ENCODE measurements at regions not wholly inside any gene's neighbourhood (a gene's known extent, or its start where the extent isn't known, plus 50 kb on each side); places are given as distances from the start of the nearest gene placed in this dataset.

DNA sequence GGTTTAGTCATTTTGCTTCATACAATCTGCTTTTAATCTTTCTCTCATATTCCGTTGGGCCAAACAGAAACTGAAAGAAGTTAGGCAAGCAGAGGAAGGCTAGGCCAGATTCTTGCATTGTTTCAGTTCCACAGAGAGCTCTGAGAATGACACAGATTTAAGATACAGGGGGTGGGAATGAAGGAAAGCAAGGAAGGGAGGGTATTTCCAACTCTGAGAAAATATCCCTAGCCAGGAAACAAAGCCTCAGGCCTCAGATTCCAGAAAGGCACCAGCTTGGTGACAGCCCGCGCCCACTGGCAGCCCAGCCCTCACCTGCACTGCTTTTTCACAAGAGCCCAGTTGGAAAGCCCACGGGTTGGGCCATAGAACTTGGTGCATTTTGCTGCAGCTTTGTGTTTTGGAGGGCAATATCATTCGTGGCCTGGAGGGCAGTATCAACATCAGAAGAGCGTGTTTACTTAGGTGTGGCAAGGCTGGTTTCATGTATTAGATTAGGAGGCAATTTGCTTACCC is 63.5 kb downstream of the ENC1 start:
- DNase-seq: peak; percentile 44

DNA sequence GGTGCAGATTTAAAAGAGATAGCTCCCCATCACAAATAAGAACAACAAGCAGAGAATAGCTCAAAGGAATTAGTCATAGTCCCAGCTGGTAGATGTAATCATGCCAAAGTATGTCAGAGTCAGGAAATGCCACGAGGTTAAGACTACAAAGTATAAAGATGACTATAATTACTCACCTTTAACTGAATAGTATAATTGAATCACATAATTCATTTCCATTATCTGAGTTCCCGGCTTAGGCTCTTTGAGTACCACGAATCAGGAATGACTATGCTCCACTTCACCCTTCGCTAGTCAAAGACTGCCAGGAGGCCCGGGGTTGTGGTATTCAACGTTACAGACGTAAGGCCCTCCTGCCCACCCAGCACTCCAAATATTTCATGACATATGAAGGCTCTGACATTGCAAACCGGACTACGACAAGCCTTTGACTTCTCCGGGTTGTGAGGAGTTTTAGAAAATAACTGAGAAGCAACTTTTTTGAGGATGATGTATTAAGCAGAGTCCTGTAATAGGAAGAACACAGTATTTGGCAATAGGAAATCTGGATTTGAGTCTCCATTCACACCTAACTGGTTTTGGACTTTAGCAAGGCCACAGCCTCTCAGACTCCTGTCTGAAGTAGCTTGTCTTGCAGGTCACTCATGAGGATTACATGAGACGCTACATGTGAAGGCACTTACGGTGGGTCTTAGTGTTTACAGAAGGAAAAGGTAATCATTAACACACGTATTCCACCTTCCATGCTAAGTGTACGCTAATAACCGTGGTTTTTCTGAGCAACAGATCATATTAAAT is 64.6 kb downstream of the ENC1 start:
- peak; percentile 49 for DNase-seq

DNA sequence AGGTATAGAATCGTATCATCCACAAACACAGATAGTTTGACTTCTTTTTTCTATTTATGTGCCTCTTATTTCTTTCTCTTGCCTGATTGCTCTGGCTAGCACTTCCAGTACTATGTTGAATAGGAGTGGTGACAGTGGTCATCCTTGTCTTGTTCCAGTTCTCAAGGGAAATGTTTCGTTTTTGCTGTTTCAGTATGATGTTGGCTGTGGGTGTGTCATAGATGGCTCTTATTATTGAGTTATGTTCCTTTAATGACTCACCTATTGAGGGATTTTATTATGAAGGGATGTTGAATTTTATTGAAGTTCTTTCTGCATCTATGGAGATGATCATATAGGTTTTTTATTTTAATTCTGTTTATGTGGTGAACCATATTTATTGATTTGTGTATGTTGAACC is 70.3 kb downstream of the ENC1 start:
- DNase-seq: no peak

DNA sequence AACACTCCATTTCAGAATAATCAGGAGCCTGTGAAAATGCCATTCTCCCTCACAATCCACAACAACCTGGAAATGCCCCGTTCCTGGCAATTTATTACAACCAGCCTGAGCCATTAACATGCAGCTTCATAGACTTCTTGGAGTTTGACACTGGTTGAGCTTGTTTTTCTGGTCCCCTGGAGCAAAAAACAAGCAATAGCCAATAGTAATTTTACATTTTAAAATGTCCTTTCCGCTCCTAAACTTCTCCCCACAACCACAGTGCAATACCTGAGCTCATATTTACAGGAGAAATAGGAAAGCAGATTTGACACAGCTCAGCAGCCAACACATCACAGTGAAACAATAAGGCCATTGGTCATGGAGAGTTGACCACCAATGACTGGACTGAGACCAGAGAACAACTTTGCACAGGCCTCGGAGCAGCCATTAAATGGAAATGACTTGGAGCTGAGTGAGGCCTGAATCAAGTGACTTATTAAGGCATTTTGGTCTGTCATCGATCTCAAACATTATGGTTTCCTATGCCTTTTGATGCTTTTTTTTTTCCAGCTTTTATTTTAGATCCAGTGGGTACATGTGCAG is 73.0 kb downstream of the ENC1 start:
- DNase-seq: no peak

DNA sequence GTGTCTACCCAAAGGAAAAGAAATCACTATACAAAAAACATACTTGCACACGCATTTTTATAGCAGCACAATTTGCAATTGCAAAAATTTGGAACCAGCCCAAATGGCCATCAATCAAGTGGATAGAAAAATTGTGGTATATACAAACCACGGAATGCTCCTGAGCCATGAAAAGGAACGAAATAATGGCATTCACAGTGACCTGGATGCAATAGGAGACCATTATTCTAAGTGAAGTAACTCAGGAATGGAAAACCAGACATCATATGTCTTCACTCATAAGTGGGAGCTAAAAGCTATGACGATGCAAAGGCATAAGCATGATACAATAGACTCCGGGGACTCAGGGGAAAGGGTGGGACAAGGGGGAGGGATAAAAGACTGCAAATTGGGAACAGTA is 78.4 kb downstream of the ENC1 start:
- no peak for DNase-seq

DNA sequence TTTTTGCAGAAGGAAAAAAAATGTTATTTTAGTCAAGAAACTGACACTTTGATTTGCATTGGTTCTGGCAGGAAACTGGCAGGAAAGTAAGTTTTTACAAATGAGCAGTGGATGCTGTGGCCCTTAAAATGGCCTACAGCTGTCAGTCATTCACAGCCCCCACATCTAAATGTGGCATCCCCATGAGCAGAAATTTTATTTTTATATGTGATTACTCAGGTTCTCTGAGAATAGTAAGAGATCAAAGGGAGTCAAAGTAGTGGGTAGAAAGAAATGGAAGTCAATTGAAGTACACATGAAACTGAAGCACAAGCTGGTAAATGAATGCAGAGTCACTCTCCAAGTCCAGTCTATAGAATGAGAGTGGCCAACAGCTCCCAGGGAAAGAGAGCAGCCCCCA is 80.3 kb downstream of the ENC1 start:
- no peak for DNase-seq

DNA sequence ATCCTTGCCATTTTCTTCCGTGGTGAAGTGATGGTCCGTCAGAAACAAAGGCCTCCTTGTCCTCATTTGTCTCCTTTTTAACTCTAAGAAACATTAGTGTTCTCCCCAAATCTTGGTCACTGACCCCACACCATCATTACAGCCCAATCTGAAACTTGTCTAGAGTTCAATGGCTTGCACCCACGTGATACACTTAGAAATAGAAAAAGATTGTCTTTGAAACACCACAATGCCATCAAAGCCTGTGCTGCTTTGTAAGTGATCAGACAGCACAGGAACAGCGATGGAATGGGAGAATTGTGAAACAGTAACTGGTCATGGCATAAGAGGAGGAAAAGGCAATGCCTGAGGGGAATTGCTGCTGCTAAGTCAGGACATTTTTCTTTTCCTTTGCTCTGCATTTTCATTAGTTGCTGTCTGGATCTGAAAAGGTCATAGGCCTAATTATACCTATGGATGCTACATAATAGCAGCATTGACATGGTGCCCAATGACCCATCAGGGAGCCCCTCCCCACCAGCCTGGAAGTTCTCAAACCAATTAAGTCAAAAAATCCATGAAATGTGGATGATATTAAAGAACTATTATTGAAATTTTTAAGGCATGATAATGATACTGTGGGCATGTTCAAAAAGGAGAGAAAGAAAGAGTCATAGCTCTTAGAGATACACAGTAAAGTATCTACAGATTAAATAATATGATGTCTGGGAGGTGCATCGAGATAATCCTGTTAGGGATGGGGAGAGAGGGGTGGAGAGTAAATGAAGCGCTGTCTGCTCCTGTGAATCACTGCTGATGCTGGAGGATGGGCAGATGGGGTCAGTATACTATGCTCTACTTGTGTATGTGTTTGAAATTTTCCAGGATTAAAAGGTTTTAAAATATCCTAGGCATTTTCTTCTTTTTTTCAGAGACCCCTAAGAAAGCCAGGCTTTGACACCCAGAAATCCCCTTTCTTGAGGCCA is 83.6 kb downstream of the ENC1 start:
- DNase-seq: no peak

DNA sequence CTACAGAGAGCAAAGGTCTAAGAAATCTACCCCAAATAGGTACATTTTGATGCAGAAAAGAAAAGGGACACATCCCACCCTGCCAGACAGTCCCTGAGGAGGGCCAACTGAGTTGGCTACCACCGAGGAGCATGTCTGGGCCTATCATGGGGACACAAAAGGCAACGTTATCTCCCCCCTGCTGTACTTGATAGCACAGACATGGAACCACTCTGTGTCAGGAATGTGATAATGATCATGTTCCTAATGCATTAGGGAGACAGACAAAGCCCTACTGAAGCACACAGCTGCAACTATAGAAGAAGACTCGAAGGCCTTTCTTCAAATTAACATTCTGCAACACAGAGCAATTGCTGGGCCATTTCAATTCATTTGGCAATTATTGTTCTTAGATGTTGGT is 84.5 kb downstream of the ENC1 start:
- no peak for DNase-seq

DNA sequence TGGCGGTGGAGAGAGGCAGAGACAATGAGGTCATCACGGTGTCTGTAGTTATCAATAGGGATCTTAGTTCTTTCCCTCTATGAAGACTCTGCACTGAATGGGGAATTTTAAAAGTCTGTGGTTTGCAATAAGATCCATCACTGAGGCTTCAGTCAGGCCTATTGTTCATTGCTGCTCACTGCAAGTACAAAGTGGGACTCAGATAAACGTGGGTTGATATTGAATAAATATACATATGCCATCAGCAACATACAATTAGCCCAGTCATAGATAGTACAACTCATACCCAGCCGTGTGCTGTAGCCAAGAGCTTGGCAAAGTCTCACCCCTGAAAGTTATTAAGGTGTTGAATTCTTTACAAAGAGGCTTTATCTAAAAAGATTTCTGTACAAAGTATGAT is 88.4 kb downstream of the ENC1 start:
- no peak for DNase-seq

DNA sequence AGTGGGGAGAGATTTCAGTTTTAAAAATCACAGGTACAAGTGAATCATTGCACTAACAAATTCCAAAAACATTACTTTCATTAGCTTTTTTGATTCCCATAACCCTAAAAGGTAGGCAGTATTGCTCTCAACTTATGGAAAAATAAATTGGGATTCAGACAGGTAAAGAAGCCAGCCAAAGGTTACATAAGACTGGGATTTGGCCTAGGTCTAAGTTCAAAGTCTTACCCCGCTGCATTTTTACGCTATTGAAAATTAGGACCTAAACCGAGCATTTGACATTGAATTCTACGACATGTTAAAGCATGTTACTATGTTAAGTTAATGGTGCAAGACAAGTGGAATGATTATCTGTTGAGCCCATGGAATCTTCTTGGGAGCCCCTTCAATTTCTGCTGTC is 89.6 kb downstream of the ENC1 start:
- no peak for DNase-seq

DNA sequence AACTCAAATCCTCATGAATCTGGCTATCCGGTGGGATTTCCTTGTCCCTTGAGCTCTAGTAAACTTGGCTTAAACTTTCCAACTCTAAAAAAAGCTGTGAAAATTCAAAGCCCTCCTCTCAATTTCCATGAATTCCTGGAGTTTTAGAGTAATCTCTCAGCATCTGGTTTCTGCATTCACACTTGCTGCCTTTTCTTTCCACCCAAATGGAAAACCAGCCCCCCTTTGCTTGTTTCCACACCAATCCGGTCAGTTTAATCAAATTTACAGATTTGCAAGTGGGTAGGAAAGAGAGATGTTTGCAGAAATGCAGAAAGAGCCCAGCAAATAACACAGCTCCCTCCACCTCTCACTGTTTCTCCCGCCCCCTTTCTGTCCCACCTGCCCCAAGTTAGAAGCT is 91.1 kb downstream of the ENC1 start:
- DNase-seq: no peak

DNA sequence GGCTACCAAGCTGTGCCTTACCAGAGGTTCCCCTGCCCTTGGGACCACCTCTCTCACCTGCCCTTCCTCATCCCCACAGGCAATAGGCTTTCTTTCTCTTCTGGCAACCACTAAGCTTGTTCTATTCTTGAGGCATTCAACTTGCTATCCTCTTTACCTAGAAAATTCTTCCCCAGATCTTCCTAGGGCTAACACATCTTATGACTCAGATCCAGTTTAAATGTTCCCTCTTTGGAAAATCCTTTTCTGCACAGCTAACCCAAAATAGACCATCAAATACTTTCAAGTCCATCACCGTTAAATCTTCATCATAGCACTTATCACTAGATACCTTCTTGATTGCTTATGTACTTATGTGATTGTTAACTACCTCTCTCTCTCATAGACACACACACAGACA is 93.7 kb downstream of the ENC1 start:
- no peak for DNase-seq

DNA sequence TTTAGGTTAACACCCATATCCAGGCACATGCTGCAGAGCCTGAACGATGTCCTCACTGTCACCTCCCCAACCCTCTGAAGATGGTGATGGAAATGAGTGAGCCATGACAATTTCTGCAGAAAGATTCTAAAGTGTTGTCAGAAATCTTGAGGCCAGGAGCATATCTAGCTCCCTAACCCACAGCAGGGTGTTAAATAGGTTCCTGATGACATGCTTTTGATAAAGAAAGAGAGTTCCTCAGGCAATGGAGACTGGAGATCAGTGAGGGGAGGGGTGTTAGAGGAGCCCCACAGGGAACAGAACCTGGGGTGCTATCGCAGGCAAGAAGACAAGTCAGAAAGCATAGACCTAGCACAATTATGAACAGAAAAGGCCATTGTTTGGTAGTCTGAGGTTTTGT is 95.7 kb downstream of the ENC1 start:
- no peak for DNase-seq

DNA sequence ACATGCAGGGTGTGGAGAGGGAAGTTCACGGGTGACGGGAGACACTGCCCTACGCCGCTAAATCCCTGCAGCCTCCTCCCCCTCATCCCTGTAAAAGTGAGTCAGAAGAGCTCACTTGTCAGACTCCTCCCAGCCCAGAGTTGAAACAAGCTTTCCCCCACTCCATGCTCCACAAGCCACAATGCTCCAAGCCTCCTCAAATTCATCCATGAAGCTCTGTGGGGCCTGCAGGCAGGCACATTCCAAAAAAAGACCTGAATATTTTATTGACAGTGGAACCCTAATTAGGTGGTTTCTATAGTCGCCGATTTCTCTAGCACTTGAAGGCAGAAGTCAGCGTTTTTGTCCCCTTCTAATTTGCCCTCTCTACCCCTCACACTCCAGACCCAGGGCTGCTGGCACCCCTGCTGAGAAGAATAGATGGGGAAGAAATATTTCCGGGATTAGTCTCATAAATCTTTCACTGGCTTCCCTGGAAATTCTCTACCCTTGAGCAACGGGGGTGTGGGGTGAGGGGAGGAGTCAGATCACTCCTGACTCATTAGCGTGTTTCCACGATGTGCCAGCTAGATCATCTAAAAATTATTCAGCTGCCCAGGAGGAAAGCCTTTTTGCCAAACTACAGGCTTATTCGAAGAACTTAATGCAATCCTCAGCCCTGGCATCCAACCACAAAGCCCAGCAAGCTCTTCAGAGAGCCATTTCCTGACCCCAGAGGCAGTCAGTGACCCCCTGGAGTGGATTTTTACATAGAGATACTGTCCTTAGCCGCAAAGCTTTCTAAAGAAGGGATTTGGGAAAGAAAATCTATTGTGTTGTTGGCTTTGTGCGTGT is 97.1 kb downstream of the ENC1 start:
- no peak for DNase-seq

DNA sequence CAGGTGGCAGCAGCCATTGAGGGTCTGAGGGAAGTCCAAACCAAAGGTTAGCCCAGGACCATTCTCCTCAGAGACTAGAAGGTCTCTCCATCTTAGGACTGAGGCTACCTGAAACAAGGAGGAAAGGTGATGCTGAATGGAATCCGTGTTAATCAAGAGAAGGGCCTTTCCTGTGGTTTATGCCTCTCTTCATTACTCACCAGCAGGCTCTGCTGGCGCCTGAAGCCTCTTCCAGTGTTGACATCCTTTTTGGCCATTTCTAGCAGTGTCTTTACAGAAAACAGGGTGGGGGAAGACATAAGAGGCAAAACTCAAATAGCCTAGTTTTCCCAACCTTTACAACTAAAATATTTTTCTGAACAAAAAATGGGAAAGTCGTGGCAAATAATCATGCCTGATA is 98.0 kb downstream of the ENC1 start:
- no peak for DNase-seq

DNA sequence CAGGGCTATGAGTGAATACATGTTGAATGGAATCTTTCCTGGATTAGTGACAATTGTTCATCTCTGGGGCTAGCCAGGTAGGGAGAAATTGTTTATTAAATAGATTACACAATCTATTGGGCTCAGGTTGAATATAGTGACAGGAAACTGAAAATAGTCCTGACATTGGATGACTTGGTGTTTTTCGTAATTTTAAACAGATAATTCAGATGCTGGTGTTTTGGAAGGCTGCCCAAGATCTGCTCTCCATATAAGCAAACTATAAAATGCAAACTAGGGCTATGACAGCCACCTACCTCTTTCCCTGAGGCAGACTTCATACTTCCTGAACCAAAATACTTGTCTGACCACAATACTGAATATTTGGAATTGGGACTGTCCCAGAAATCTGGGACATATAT is 99.1 kb downstream of the ENC1 start:
- DNase-seq: no peak

DNA sequence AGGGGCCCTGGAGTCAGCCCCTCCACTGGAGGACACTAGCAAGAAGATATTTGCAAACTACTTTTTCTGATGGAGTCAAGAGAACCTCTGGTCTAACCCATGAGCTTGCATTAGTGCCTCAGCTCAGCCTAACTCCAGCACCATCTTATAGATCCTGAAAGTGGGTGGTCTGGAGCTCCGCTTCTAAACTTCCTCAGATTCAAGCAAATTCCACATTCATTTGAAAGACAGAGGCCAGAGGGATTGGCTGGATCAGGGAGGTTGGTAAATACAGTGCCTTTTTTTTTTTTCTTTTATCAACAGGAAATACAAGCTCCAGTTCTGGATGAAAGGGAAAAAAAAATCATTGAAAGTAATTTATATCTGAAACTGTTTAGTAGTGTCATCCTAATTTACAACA is 99.9 kb downstream of the ENC1 start:
- DNase-seq: no peak

DNA sequence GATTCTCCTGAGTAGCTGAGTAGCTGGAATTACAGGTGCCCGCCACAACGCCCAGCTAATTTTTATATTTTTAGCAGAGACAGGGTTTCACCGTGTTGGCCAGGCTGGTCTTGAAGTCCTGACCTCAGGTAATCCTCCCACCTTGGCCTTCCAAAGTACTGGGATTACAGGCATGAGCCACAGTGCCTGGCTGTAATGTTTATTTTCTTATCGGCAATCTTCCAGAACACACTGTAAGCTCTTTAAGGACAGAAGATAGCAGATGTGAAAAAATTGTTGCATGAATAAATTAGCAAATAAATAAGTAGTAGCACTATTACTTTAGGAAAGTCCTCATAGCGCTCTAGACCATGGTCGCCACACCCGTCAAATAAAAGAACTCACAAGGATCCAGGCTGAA is 100.5 kb downstream of the ENC1 start:
- no peak for DNase-seq

DNA sequence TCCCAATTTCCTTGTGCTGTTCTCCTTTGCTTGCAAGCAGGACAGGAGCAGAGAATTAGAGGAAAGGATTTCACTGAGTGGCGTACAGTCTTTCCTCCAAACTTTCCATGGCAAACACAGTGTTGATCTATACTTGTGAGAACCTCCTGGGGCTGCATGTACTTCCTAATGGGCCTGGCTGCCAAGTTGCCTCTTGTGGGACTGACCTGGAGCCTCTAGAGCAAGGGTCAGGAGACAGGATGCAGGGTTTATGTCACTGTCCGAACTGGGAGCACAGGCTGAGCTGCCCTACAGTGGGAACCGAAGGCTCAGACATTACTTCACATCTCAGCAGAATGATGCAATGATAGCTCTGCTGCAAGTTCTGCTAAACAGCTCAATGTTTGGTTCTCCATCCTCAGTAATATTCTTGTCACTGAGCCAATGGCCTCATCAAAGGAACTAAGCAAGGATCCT is 102.3 kb downstream of the ENC1 start:
- DNase-seq: no peak

DNA sequence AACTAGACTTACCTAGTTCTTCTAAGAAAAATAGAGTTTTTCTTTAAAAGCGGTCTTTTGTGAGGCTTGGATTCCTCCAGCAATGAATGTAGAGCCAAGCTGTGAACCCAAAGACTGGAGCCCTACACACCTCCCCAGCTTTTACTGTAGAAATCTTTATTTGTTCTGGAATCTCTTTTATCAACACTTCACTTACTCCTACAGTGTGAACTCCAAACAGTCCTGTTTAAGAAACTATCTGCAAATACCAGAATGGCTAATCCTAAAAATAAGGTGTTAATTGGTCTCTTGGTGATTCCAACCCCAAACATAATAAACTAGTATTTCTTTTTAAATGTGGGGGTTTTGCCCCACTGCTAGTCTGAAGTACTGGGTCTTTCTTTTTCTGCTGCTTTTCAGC is 103.9 kb downstream of the ENC1 start:
- no peak for DNase-seq

DNA sequence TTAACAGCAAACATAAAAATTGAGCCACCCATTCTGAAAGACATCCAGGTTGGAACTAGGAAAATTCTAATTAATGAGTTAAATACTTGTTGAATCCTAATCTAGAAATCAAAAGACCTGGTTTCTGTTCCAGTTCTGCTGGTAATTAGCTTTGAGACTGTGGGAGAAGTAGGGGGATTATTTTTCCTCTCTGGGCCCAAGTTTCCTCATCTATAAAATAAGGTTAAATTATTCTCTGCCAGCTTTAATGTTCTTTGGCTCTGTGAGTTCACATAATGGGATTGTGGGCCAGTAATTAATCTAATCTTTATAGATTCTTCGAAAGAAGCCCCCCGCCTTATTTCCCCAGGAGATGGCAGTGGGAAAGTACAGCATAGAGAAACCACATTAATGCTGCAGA is 104.6 kb downstream of the ENC1 start:
- DNase-seq: no peak

DNA sequence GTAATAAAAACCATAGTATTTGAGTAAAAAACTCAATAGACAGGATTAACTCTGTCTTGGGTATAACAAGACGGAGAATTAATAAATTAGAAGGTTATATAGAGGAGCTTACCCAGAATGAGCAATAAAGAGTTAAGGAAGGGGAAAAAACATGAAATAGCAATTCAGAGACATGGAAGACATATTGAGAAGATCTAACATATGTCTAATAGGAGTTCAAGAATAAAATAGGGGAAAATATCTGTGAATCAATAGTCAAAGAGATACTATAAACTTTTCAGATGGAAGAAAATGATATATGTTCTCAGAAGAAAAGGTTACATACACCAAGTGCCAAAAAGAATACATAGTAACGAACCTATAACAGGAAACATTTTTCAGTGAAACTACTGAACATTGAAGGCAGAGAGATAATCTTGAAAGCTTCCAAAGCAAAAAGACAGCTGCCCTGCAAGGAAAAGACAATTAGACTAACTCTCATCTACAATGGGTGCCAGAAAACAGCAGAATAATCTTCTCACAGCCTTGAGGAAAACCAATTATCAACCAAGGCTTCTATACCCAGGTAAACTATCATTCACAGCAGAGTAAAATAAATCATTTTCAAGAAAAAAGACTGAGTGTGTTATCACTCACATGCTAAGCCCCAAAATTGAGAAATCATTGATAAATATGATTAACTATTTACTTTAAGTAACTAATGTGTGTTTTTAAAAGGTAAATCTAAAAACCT is 106.0 kb downstream of the ENC1 start:
- no peak for DNase-seq
